ENCODE measurements at regions not wholly inside any gene's neighbourhood (a gene's known extent, or its start where the extent isn't known, plus 50 kb on each side); places are given as distances from the start of the nearest gene placed in this dataset.

DNA sequence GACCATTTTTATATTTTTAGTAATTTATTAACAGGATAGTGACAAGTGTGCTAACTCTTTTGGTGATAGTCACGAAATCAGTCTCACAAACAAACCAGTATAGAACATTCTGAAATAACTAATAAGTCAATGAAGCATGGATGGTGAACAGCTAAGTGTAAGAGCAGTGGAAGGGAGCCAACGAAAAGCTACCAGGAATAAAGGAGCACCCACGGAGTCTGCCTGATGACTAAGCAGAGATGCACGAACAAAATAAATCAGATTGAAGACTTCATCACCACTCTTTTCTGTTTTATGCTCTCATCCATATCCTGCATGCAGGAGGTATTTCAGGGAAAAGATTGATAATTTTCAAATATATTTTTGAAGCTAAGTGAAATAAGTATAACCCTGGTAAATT, 891.1 kb upstream of the HS3ST1 start:
- H3K27ac ChIP-seq (ENCODE audit: poor library complexity, severe bottlenecking), result no peak overlapping the region
- no peak for DNase-seq (ENCODE audit: low spot score)
- no peaks in the 10 kb centered on the region for H3K9me3 ChIP-seq (ENCODE audit: severe bottlenecking)
- no peaks in the 10 kb centered on the region for H3K4me1 ChIP-seq (ENCODE audit: insufficient read depth, poor library complexity, severe bottlenecking)
- ATAC-seq (ENCODE audit: low read depth), result no peak
- H3K4me3 ChIP-seq (ENCODE audit: severe bottlenecking), result no peak overlapping the region
- no peaks in the 10 kb centered on the region for H3K27me3 ChIP-seq (ENCODE audit: insufficient read depth, poor library complexity, severe bottlenecking)
- no peaks in the 10 kb centered on the region for H3K36me3 ChIP-seq (ENCODE audit: low read depth)
- TF ChIP-seq, protein P1, sequence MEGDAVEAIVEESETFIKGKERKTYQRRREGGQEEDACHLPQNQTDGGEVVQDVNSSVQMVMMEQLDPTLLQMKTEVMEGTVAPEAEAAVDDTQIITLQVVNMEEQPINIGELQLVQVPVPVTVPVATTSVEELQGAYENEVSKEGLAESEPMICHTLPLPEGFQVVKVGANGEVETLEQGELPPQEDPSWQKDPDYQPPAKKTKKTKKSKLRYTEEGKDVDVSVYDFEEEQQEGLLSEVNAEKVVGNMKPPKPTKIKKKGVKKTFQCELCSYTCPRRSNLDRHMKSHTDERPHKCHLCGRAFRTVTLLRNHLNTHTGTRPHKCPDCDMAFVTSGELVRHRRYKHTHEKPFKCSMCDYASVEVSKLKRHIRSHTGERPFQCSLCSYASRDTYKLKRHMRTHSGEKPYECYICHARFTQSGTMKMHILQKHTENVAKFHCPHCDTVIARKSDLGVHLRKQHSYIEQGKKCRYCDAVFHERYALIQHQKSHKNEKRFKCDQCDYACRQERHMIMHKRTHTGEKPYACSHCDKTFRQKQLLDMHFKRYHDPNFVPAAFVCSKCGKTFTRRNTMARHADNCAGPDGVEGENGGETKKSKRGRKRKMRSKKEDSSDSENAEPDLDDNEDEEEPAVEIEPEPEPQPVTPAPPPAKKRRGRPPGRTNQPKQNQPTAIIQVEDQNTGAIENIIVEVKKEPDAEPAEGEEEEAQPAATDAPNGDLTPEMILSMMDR (IDR thresholded peaks at IDR 0.05; ENCODE audit: poor library complexity, severe bottlenecking), result no peak

GRCh38 chr4:12304905-12305304, 876.2 kb upstream of the HS3ST1 start:
- Histone ChIP-seq H3K4me3 (ENCODE audit: severe bottlenecking) (no peak overlapping the region), H3K9me3 (ENCODE audit: severe bottlenecking) (no peaks in the 10 kb centered on the region), H3K27ac (ENCODE audit: poor library complexity, severe bottlenecking) (no peak overlapping the region), H3K36me3 (ENCODE audit: low read depth) (no peaks in the 10 kb centered on the region), H3K4me1 (ENCODE audit: insufficient read depth, poor library complexity, severe bottlenecking) (no peaks in the 10 kb centered on the region), H3K27me3 (ENCODE audit: insufficient read depth, poor library complexity, severe bottlenecking) (no peaks in the 10 kb centered on the region)
- DNase-seq (ENCODE audit: low spot score) (no peak), ATAC-seq (ENCODE audit: low read depth) (no peak)
- TF ChIP-seq, protein P1 (IDR thresholded peaks at IDR 0.05; ENCODE audit: poor library complexity, severe bottlenecking), result no peak

- TF ChIP-seq, protein P1 (IDR thresholded peaks at IDR 0.05; ENCODE audit: poor library complexity, severe bottlenecking), result no peak
- Histone ChIP-seq H3K27ac (ENCODE audit: poor library complexity, severe bottlenecking) (no peak overlapping the region), H3K27me3 (ENCODE audit: insufficient read depth, poor library complexity, severe bottlenecking) (no peaks in the 10 kb centered on the region), H3K9me3 (ENCODE audit: severe bottlenecking) (no peaks in the 10 kb centered on the region), H3K4me1 (ENCODE audit: insufficient read depth, poor library complexity, severe bottlenecking) (no peaks in the 10 kb centered on the region), H3K36me3 (ENCODE audit: low read depth) (no peaks in the 10 kb centered on the region), H3K4me3 (ENCODE audit: severe bottlenecking) (no peak overlapping the region)
- no peak for ATAC-seq (ENCODE audit: low read depth)
- no peak for DNase-seq (ENCODE audit: low spot score)
Observed at GRCh38 chr4:12296366-12296765, 867.7 kb upstream of the HS3ST1 start.

GRCh38 chr4:12293906-12294525, 865.3 kb upstream of the HS3ST1 start:
- TF ChIP-seq, protein P1 (IDR thresholded peaks at IDR 0.05; ENCODE audit: poor library complexity, severe bottlenecking), result no peak
- no peaks in the 10 kb centered on the region for H3K36me3 ChIP-seq (ENCODE audit: low read depth)
- ATAC-seq (ENCODE audit: low read depth), result no peak
- no peaks in the 10 kb centered on the region for H3K9me3 ChIP-seq (ENCODE audit: severe bottlenecking)
- DNase-seq (ENCODE audit: low spot score), result no peak
- H3K27ac ChIP-seq (ENCODE audit: poor library complexity, severe bottlenecking), result no peak overlapping the region
- no peaks in the 10 kb centered on the region for H3K27me3 ChIP-seq (ENCODE audit: insufficient read depth, poor library complexity, severe bottlenecking)
- H3K4me3 ChIP-seq (ENCODE audit: severe bottlenecking), result no peak overlapping the region
- no peaks in the 10 kb centered on the region for H3K4me1 ChIP-seq (ENCODE audit: insufficient read depth, poor library complexity, severe bottlenecking)

DNA sequence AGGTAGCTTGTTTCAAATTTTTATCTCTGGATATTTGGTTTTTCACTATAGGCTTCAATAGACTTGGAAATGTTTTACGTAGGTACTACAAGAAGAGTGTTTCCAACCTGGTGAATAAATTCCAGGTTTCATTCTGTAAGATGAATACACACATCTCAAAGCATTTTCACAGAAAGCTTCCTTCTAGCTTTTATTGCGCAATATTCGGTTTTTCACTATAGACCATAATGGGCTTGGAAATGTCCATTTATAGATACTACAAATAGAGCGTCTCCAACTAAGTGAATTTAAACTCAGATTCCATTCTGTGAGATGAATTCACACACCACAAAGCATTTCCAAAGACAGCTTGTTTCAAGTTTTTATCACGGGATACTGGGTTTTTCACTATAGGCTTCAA, 857.7 kb upstream of the HS3ST1 start:
- Histone ChIP-seq H3K9me3 (ENCODE audit: severe bottlenecking) (no peaks in the 10 kb centered on the region), H3K4me1 (ENCODE audit: insufficient read depth, poor library complexity, severe bottlenecking) (no peaks in the 10 kb centered on the region), H3K36me3 (ENCODE audit: low read depth) (no peaks in the 10 kb centered on the region), H3K27me3 (ENCODE audit: insufficient read depth, poor library complexity, severe bottlenecking) (no peaks in the 10 kb centered on the region), H3K4me3 (ENCODE audit: severe bottlenecking) (no peak overlapping the region), H3K27ac (ENCODE audit: poor library complexity, severe bottlenecking) (no peak overlapping the region)
- TF ChIP-seq, protein P1 (IDR thresholded peaks at IDR 0.05; ENCODE audit: poor library complexity, severe bottlenecking), result no peak
- DNase-seq (ENCODE audit: low spot score) (no peak), ATAC-seq (ENCODE audit: low read depth) (no peak)

Measured in RWPE2 (cell line).